ENCODE measurements at regions not wholly inside any gene's neighbourhood (a gene's known extent, or its start where the extent isn't known, plus 50 kb on each side); places are given as distances from the start of the nearest gene placed in this dataset.

- no peaks in the 10 kb centered on the region for H3K27me3 ChIP-seq (replicated peaks; ENCODE audit: control insufficient read depth, insufficient read depth, low read length)
- H3K36me3 ChIP-seq (ENCODE audit: control insufficient read depth, insufficient read depth, low read length): no peaks in the 10 kb centered on the region
- Mint-ChIP-seq H3K27ac (ENCODE audit: unreplicated experiment) (no peak overlapping the region), H3K4me1 (ENCODE audit: low read depth, unreplicated experiment) (peaks cover 53% of the 10 kb centered on the region), H3K27me3 (ENCODE audit: insufficient read depth, unreplicated experiment) (no peaks in the 10 kb centered on the region), H3K4me3 (ENCODE audit: unreplicated experiment) (no peak overlapping the region), H3K36me3 (ENCODE audit: insufficient read depth, unreplicated experiment) (peaks cover 5% of the 10 kb centered on the region), H3K9me3 (ENCODE audit: unreplicated experiment) (no peaks in the 10 kb centered on the region)
- H3K9me3 ChIP-seq: no peaks in the 10 kb centered on the region
- ChIA-PET POLR2A (no interaction called here), CTCF (no interaction called here)
- H3K4me1 ChIP-seq: peaks cover 38% of the 10 kb centered on the region
- H3K4me3 ChIP-seq (ENCODE audit: low read depth, low read length): no peak overlapping the region
- TF ChIP-seq CTCF (IDR thresholded peaks at IDR 0.05; ENCODE audit: insufficient read depth in 1 of 2, low read depth in 1 of 2, low read length in 1 of 2, severe bottlenecking in 1 of 2, unreplicated experiment in 1 of 2): no peak
- BruUV-seq (replicated peaks): no TSS peak
- intact Hi-C loops (cut with micrococcal nuclease; ENCODE audit: unreplicated experiment): loop anchor here (1.0 to 2.0 kb wide), 3 partner anchors 8 to 139 kb away; no protein-coding TSS in a partner anchor
- peak in 1 of 2 experiments; percentile 10 for DNase-seq
Measured at GRCh38 chr3:24589931-24590880, 95.6 kb upstream of the THRB start.

GRCh38 chr3:24591191-24591590, 96.5 kb upstream of the THRB start:
- H3K27me3 Mint-ChIP-seq (ENCODE audit: insufficient read depth, unreplicated experiment): no peaks in the 10 kb centered on the region
- peak overlapping the region; percentile 33 for H3K27ac Mint-ChIP-seq (ENCODE audit: unreplicated experiment)
- Histone ChIP-seq H3K9me3 (no peaks in the 10 kb centered on the region), H3K27me3 (replicated peaks; ENCODE audit: control insufficient read depth, insufficient read depth, low read length) (no peaks in the 10 kb centered on the region), H3K36me3 (ENCODE audit: control insufficient read depth, insufficient read depth, low read length) (no peaks in the 10 kb centered on the region), H3K4me3 (ENCODE audit: low read depth, low read length) (no peak overlapping the region), H3K4me1 (peaks cover 38% of the 10 kb centered on the region)
- peaks cover 5% of the 10 kb centered on the region for H3K36me3 Mint-ChIP-seq (ENCODE audit: insufficient read depth, unreplicated experiment)
- POLR2A ChIA-PET: no interaction called here
- no peak for DNase-seq
- no peak for TF ChIP-seq CTCF (IDR thresholded peaks at IDR 0.05; ENCODE audit: insufficient read depth in 1 of 2, low read depth in 1 of 2, low read length in 1 of 2, severe bottlenecking in 1 of 2, unreplicated experiment in 1 of 2)
- peak overlapping the region; percentile 39 for H3K4me3 Mint-ChIP-seq (ENCODE audit: unreplicated experiment)
- peaks cover 62% of the 10 kb centered on the region for H3K4me1 Mint-ChIP-seq (ENCODE audit: low read depth, unreplicated experiment)
- H3K9me3 Mint-ChIP-seq (ENCODE audit: unreplicated experiment): no peaks in the 10 kb centered on the region
- BruUV-seq (replicated peaks): no TSS peak
- CTCF ChIA-PET: no interaction called here
- intact Hi-C loops (cut with micrococcal nuclease; ENCODE audit: unreplicated experiment): loop anchor here (2.0 kb wide), 1 partner anchor 140 kb away; no protein-coding TSS in a partner anchor

- no peak for TF ChIP-seq CTCF (IDR thresholded peaks at IDR 0.05; ENCODE audit: insufficient read depth in 1 of 2, low read depth in 1 of 2, low read length in 1 of 2, severe bottlenecking in 1 of 2, unreplicated experiment in 1 of 2)
- Mint-ChIP-seq H3K36me3 (ENCODE audit: insufficient read depth, unreplicated experiment) (peaks cover 5% of the 10 kb centered on the region), H3K27me3 (ENCODE audit: insufficient read depth, unreplicated experiment) (no peaks in the 10 kb centered on the region), H3K27ac (ENCODE audit: unreplicated experiment) (peak overlapping the region; percentile 33), H3K4me3 (ENCODE audit: unreplicated experiment) (peak overlapping the region; percentile 39), H3K4me1 (ENCODE audit: low read depth, unreplicated experiment) (peaks cover 61% of the 10 kb centered on the region), H3K9me3 (ENCODE audit: unreplicated experiment) (no peaks in the 10 kb centered on the region)
- TSS peak; percentile 90 for BruUV-seq (replicated peaks)
- peaks cover 41% of the 10 kb centered on the region for H3K4me1 ChIP-seq
- DNase-seq: peak; percentile 51 to 54
- ChIA-PET POLR2A (no interaction called here), CTCF (no interaction called here)
- H3K4me3 ChIP-seq (ENCODE audit: low read depth, low read length): no peak overlapping the region
- intact Hi-C loops (cut with micrococcal nuclease; ENCODE audit: unreplicated experiment): loop anchor here (1.0 to 2.0 kb wide), 2 partner anchors 36 to 141 kb away; no protein-coding TSS in a partner anchor
- H3K9me3 ChIP-seq: no peaks in the 10 kb centered on the region
- H3K27me3 ChIP-seq (replicated peaks; ENCODE audit: control insufficient read depth, insufficient read depth, low read length): no peaks in the 10 kb centered on the region
- H3K36me3 ChIP-seq (ENCODE audit: control insufficient read depth, insufficient read depth, low read length): no peaks in the 10 kb centered on the region
Measured at GRCh38 chr3:24591661-24592555, 97.3 kb upstream of the THRB start.

Data from Caco-2 (cell line).